Tibial nerve (tissue), 4 donors: ENCODE measurements at regions not wholly inside any gene's neighbourhood (a gene's known extent, or its start where the extent isn't known, plus 50 kb on each side); places are given as distances from the start of the nearest gene placed in this dataset.
"Not testable (repeated sequence)": the region's sequence is repeated elsewhere in the genome, so short reads cannot be mapped to it uniquely, and the experiment has no call there.

Experiments used
- DNase-seq, 2 donors: peaks; one replicate each; pipeline ENCODE4 v3.0.0-alpha.2; 2019; ENCODE audit warnings: low spot score in 2 of 2
- H3K27ac ChIP-seq, 4 donors: fragments of 200-600 bp; sonication (generic) in 3 of 4; one replicate each; pipeline ENCODE4 v1.5.1; 2017 to 2019; ENCODE audit warnings: mild to moderate bottlenecking in 1 of 4
- H3K27me3 ChIP-seq, 2 donors: fragments of 200-600 bp; sonication (generic) in 1 of 2; one replicate each; pipeline versions ENCODE4 v1.5.1 to v1.6.0; 2017 to 2019
- H3K36me3 ChIP-seq, 3 donors: fragments of 200-600 bp; sonication (generic); one replicate each; pipeline ENCODE4 v1.5.1; 2018 to 2019
- H3K4me1 ChIP-seq, 4 donors: fragments of 200-600 bp; sonication (generic) in 3 of 4; one replicate each; pipeline ENCODE4 v1.5.1; 2017 to 2019
- H3K4me3 ChIP-seq, 4 donors: fragments of 200-600 bp; sonication (generic) in 3 of 4; one replicate each; pipeline ENCODE4 v1.5.1; 2017 to 2019; ENCODE audit warnings: mild to moderate bottlenecking in 1 of 4, moderate library complexity in 1 of 4
- H3K9me3 ChIP-seq, 4 donors: fragments of 200-600 bp; sonication (generic) in 3 of 4; one replicate each; pipeline ENCODE4 v1.5.1; 2017 to 2019
- CTCF ChIP-seq, 5 experiments: fragments of 200-600 bp in 3 of 5; fragments of 450-650 bp in 2 of 5; sonication (generic) in 3 of 5; IDR thresholded peaks; one replicate each; pipeline ENCODE4 v1.5.1; 2016 to 2019; ENCODE audit warnings: antibody characterized with exemption in 5 of 5, mild to moderate bottlenecking in 3 of 5, moderate library complexity in 2 of 5
- EP300 ChIP-seq, 2 donors: sonication (generic); formaldehyde crosslinking; IDR thresholded peaks; one replicate each; pipeline ENCODE4 v1.6.1; 2017; ENCODE audit warnings: antibody characterized with exemption in 2 of 2, mild to moderate bottlenecking in 1 of 2
- POLR2A ChIP-seq, 2 donors: fragments of 450-650 bp; IDR thresholded peaks; one replicate each; pipeline ENCODE4 v1.6.1; 2017; ENCODE audit warnings: antibody characterized with exemption in 2 of 2, mild to moderate bottlenecking in 2 of 2, moderate library complexity in 2 of 2
- WGBS, 2 donors: methylation state at CpG; one replicate each; pipeline ENCODE4 v1.1.5; 2018; 5-methylcytosine and 5-hydroxymethylcytosine counted together

GRCh38 chr2:21779786-21780185 is 656.0 kb downstream of the TDRD15 start:
- TF ChIP-seq POLR2A (IDR thresholded peaks at IDR 0.05) (no peak), EP300 (IDR thresholded peaks at IDR 0.05) (no peak), CTCF (IDR thresholded peaks at IDR 0.05) (no peak)
- Histone ChIP-seq H3K27ac (no peak overlapping the region), H3K9me3 (no peaks in the 10 kb centered on the region), H3K27me3 (no peaks in the 10 kb centered on the region), H3K36me3 (no peaks in the 10 kb centered on the region), H3K4me3 (no peak overlapping the region), H3K4me1 (peaks cover 0 to 3% (median 1%) of the 10 kb centered on the region in 4 donors)
- WGBS, 2 donors, result 96 to 100% methylated on average over 1 of the region's 1 CpG
- no peak for DNase-seq

- WGBS, 2 donors, result 81 to 83% methylated on average over 2 of the region's 2 CpGs
- Histone ChIP-seq H3K27me3 (no peaks in the 10 kb centered on the region), H3K27ac (no peak overlapping the region), H3K4me3 (no peak overlapping the region), H3K36me3 (no peaks in the 10 kb centered on the region), H3K9me3 (no peaks in the 10 kb centered on the region), H3K4me1 (no peaks in the 10 kb centered on the region)
- DNase-seq, result no peak
- TF ChIP-seq POLR2A (IDR thresholded peaks at IDR 0.05) (no peak), EP300 (IDR thresholded peaks at IDR 0.05) (no peak), CTCF (IDR thresholded peaks at IDR 0.05) (no peak)
Observed at GRCh38 chr2:21781962-21782361, 658.2 kb downstream of the TDRD15 start.

GRCh38 chr2:21782866-21783265 is 659.1 kb downstream of the TDRD15 start:
- no peaks in the 10 kb centered on the region for H3K4me1 ChIP-seq
- H3K9me3 ChIP-seq, result no peaks in the 10 kb centered on the region
- no peak overlapping the region for H3K4me3 ChIP-seq
- no peak for TF ChIP-seq POLR2A (IDR thresholded peaks at IDR 0.05)
- no peak for TF ChIP-seq EP300 (IDR thresholded peaks at IDR 0.05)
- no peaks in the 10 kb centered on the region for H3K36me3 ChIP-seq
- 60 to 68% methylated on average over 6 of the region's 6 CpGs for WGBS, 2 donors
- H3K27ac ChIP-seq, result no peak overlapping the region
- no peaks in the 10 kb centered on the region for H3K27me3 ChIP-seq
- DNase-seq, result no peak

- TF ChIP-seq CTCF (IDR thresholded peaks at IDR 0.05) (no peak), POLR2A (IDR thresholded peaks at IDR 0.05) (no peak), EP300 (IDR thresholded peaks at IDR 0.05) (no peak)
- no peaks in the 10 kb centered on the region for H3K36me3 ChIP-seq
- peaks cover 0 to 2% (median 0%) of the 10 kb centered on the region in 4 donors for H3K4me1 ChIP-seq
- H3K27ac ChIP-seq, result no peak overlapping the region
- no peaks in the 10 kb centered on the region for H3K27me3 ChIP-seq
- DNase-seq, result no peak
- peaks cover 0 to 3% (median 0%) of the 10 kb centered on the region in 4 donors for H3K9me3 ChIP-seq
- WGBS, 2 donors, result 63 to 86% methylated on average over 1 of the region's 1 CpG
- no peak overlapping the region for H3K4me3 ChIP-seq
Observed at GRCh38 chr2:21787941-21788340, 664.2 kb downstream of the TDRD15 start.

- not testable (repeated sequence) for H3K27me3 ChIP-seq, H3K27ac ChIP-seq, H3K36me3 ChIP-seq, DNase-seq, H3K4me3 ChIP-seq, H3K9me3 ChIP-seq
- WGBS, 2 donors, result 43 to 45% methylated on average over 6 of the region's 6 CpGs
- peaks cover 0 to 16% (median 0%) of the 10 kb centered on the region in 4 donors for H3K4me1 ChIP-seq
Observed at GRCh38 chr2:21790311-21790710, 666.5 kb downstream of the TDRD15 start.

- no peak overlapping the region for H3K4me3 ChIP-seq
- H3K27me3 ChIP-seq, result no peaks in the 10 kb centered on the region
- H3K27ac ChIP-seq, result no peak overlapping the region
- peaks cover 0 to 16% (median 0%) of the 10 kb centered on the region in 4 donors for H3K4me1 ChIP-seq
- TF ChIP-seq CTCF (IDR thresholded peaks at IDR 0.05) (no peak), POLR2A (IDR thresholded peaks at IDR 0.05) (no peak), EP300 (IDR thresholded peaks at IDR 0.05) (no peak)
- H3K36me3 ChIP-seq, result no peaks in the 10 kb centered on the region
- no peak for DNase-seq
- peaks cover 0 to 3% (median 0%) of the 10 kb centered on the region in 4 donors for H3K9me3 ChIP-seq
Observed at GRCh38 chr2:21792571-21792970, 668.8 kb downstream of the TDRD15 start.
